ENCODE measurements at regions not wholly inside any gene's neighbourhood (a gene's known extent, or its start where the extent isn't known, plus 50 kb on each side); places are given as distances from the start of the nearest gene placed in this dataset.

DNA sequence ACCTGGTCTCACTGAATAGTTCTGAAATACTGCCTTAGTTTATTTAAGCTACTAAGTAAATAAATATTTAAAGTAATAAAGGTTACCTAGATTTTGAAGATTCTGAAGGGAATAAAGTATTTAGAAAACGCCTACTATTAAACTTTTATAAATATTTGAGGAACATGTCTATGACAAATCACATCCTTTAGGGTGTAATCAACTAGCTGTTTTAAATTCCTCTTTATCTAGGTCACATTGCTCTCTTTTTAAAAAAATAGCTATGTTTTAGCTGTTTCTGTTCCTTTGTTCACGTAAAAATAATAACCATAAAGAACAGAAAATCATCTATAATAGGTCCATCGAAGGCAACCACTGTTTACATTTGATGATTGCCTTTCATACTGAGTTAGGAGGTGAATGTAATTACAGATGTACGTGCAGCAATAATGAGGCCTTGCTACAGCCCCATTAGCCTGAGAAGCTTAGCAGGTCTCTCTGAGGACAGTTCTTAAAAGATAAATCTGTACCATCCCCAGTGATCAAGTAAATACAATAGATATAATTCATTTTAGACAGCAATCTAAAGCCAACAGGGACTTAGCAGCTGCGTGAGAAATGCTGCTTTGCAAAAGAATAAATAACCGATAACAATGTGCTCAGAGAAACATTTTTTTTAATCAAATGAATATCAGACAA lies 449.5 kb downstream of the LIG4 start:
- Histone ChIP-seq H3K9me3 (no peaks in the 10 kb centered on the region), H3K4me1 (no peaks in the 10 kb centered on the region), H3K27me3 (no peaks in the 10 kb centered on the region), H3K36me3 (no peaks in the 10 kb centered on the region), H3K4me3 (no peak overlapping the region), H3K27ac (replicated peaks in 1 of 4) (no peak overlapping the region)
- DNase-seq (ENCODE audit: extremely low spot score) = no peak
- 41% methylated on average over 6 of the region's 6 CpGs for WGBS
- intact Hi-C loops (cut with DNase I) = no loop called here
- no peak for TF ChIP-seq POLR2AphosphoS5 (IDR thresholded peaks at IDR 0.05)
- TF ChIP-seq, protein P1, sequence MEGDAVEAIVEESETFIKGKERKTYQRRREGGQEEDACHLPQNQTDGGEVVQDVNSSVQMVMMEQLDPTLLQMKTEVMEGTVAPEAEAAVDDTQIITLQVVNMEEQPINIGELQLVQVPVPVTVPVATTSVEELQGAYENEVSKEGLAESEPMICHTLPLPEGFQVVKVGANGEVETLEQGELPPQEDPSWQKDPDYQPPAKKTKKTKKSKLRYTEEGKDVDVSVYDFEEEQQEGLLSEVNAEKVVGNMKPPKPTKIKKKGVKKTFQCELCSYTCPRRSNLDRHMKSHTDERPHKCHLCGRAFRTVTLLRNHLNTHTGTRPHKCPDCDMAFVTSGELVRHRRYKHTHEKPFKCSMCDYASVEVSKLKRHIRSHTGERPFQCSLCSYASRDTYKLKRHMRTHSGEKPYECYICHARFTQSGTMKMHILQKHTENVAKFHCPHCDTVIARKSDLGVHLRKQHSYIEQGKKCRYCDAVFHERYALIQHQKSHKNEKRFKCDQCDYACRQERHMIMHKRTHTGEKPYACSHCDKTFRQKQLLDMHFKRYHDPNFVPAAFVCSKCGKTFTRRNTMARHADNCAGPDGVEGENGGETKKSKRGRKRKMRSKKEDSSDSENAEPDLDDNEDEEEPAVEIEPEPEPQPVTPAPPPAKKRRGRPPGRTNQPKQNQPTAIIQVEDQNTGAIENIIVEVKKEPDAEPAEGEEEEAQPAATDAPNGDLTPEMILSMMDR (IDR thresholded peaks at IDR 0.05) = no peak
- TF ChIP-seq POLR2A (IDR thresholded peaks at IDR 0.05; ENCODE audit: low read depth) = no peak
- no peak for TF ChIP-seq EP300 (IDR thresholded peaks at IDR 0.05)

DNA sequence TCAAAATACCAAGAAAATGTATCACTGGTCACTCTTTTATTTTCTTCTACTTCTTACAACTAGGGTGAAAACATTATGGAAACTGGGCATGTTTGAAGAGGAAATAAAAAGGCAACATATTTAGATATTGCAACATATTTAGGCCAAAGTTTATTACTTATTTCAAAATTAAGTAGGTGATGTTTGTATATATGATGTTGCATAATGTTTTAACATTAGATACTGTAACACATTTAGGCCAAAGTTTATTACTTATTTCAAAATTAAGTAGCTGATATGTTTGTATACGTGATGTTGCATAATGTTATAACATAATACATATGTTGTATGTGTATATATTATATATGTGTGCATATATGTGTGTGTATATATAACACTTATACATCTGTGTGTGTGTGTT lies 451.3 kb downstream of the LIG4 start:
- DNase-seq (ENCODE audit: extremely low spot score) = no peak
- no peaks in the 10 kb centered on the region for H3K4me1 ChIP-seq
- H3K36me3 ChIP-seq = no peaks in the 10 kb centered on the region
- intact Hi-C loops (cut with DNase I) = no loop called here
- H3K4me3 ChIP-seq = no peak overlapping the region
- no peaks in the 10 kb centered on the region for H3K27me3 ChIP-seq
- H3K9me3 ChIP-seq = no peaks in the 10 kb centered on the region
- 93% methylated on average over 1 of the region's 1 CpG for WGBS
- TF ChIP-seq, protein P1 (IDR thresholded peaks at IDR 0.05) = no peak
- TF ChIP-seq POLR2AphosphoS5 (IDR thresholded peaks at IDR 0.05) = no peak
- TF ChIP-seq EP300 (IDR thresholded peaks at IDR 0.05) = no peak
- TF ChIP-seq POLR2A (IDR thresholded peaks at IDR 0.05; ENCODE audit: low read depth) = no peak
- H3K27ac ChIP-seq (replicated peaks in 1 of 4) = no peak overlapping the region

DNA sequence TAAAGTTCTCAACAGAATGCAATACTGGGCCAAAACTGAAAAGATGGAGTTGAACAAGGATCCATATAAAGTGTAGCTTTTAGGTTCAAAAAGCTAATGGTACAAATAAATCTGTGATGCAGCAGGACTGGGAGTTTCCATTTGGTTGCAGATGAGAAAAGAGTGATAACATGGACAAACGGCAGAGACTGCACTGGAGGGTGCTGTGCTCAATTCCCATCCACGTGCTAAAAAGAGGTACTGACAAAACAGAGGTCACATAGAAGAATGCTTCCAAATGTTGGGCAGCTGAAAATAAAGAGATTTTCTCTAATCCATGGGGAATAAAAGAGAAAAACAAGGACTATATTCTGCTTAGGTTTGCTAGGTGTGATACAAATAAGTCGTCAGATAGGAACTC lies 461.6 kb downstream of the LIG4 start:
- Histone ChIP-seq H3K9me3 (no peaks in the 10 kb centered on the region), H3K27ac (replicated peaks in 1 of 4) (no peak overlapping the region), H3K4me1 (no peaks in the 10 kb centered on the region), H3K4me3 (no peak overlapping the region), H3K36me3 (no peaks in the 10 kb centered on the region), H3K27me3 (no peaks in the 10 kb centered on the region)
- intact Hi-C loops (cut with DNase I) = no loop called here
- no peak for DNase-seq (ENCODE audit: extremely low spot score)
- WGBS = 57% methylated on average over 3 of the region's 3 CpGs
- TF ChIP-seq EP300 (IDR thresholded peaks at IDR 0.05) (no peak), POLR2A (IDR thresholded peaks at IDR 0.05; ENCODE audit: low read depth) (no peak), POLR2AphosphoS5 (IDR thresholded peaks at IDR 0.05) (no peak)
- TF ChIP-seq, protein P1 (IDR thresholded peaks at IDR 0.05) = no peak

DNA sequence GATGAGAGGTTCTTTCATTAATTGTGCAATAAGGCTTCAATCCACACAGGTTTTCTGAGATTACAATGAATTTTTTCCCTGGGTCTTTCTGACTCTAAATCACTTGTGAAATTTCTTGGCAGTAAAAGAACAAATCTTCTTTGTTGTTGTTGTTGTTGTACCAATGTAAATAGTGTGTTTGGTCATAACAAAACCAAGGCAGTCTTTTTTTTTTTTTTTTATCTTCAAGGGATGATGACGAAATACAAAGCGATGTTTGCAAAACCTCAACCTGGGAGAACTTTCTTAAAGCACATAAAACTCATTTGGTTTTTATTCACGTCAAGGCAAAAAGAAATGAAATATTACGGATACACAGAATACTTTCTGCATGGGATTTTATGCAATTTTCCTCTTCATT lies 462.0 kb downstream of the LIG4 start:
- Histone ChIP-seq H3K4me1 (no peaks in the 10 kb centered on the region), H3K27me3 (no peaks in the 10 kb centered on the region), H3K4me3 (no peak overlapping the region), H3K27ac (replicated peaks in 1 of 4) (no peak overlapping the region), H3K36me3 (no peaks in the 10 kb centered on the region), H3K9me3 (no peaks in the 10 kb centered on the region)
- no peak for TF ChIP-seq POLR2AphosphoS5 (IDR thresholded peaks at IDR 0.05)
- no peak for TF ChIP-seq EP300 (IDR thresholded peaks at IDR 0.05)
- TF ChIP-seq, protein P1 (IDR thresholded peaks at IDR 0.05) = no peak
- TF ChIP-seq POLR2A (IDR thresholded peaks at IDR 0.05; ENCODE audit: low read depth) = no peak
- no peak for DNase-seq (ENCODE audit: extremely low spot score)
- WGBS = 94% methylated on average over 4 of the region's 4 CpGs
- intact Hi-C loops (cut with DNase I) = no loop called here

DNA sequence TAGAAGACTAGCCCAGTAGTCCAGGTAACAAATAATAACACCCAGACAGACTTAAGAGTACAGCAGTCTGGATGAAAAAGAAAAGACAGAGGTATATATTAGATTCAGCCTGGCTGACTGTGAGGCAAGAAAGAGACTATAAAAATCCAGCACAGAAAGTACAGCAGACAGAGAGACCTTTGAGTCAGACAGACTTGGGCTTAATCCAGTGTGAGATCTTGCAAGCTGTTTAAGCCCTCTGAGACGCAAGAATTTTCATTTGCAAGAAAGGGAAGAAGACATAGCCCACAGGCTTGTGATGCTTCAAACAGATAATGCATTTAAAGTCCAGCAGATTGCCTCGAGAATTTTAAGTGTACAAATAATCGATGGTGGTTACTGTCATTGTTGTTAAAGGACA lies 471.4 kb downstream of the LIG4 start:
- H3K27ac ChIP-seq (replicated peaks in 1 of 4) = no peak overlapping the region
- no peak for DNase-seq (ENCODE audit: extremely low spot score)
- intact Hi-C loops (cut with DNase I) = no loop called here
- TF ChIP-seq POLR2AphosphoS5 (IDR thresholded peaks at IDR 0.05) = no peak
- TF ChIP-seq, protein P1 (IDR thresholded peaks at IDR 0.05) = no peak
- no peak for TF ChIP-seq POLR2A (IDR thresholded peaks at IDR 0.05; ENCODE audit: low read depth)
- TF ChIP-seq EP300 (IDR thresholded peaks at IDR 0.05) = no peak
- WGBS = 51% methylated on average over 3 of the region's 3 CpGs
- no peaks in the 10 kb centered on the region for H3K27me3 ChIP-seq
- H3K4me1 ChIP-seq = no peaks in the 10 kb centered on the region
- H3K4me3 ChIP-seq = no peak overlapping the region
- H3K9me3 ChIP-seq = no peaks in the 10 kb centered on the region
- no peaks in the 10 kb centered on the region for H3K36me3 ChIP-seq
